ENCODE measurements at regions not wholly inside any gene's neighbourhood (a gene's known extent, or its start where the extent isn't known, plus 50 kb on each side); places are given as distances from the start of the nearest gene placed in this dataset.
A peak's percentile ranks its signal among the peaks of the same experiment; 100 is the strongest.
"Not testable (repeated sequence)": the region's sequence is repeated elsewhere in the genome, so short reads cannot be mapped to it uniquely, and the experiment has no call there.

DNA sequence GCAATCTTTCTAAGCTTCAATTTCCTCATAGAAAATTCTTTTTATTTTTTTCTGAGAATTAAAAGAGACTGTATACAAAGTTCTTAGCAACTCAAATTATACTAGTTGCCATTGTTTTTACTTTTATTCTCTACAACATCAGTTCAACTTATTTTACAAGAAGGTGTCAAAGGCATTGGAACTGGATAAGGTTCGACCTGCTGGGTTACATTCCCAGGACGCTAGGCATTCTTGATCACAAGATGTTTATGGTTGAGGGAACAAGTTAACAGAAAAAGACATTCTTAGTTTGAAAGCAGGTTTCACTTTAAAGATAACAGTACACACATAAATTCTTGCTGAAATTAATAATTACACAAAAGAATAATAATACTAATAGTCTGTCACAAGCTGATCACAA is 163.5 kb upstream of the SNX2 start:
- H3K9me3 ChIP-seq (ENCODE audit: low read depth): no peaks in the 10 kb centered on the region
- peaks cover 17% of the 10 kb centered on the region for H3K4me1 ChIP-seq (ENCODE audit: low read depth)
- TF ChIP-seq, protein P1, sequence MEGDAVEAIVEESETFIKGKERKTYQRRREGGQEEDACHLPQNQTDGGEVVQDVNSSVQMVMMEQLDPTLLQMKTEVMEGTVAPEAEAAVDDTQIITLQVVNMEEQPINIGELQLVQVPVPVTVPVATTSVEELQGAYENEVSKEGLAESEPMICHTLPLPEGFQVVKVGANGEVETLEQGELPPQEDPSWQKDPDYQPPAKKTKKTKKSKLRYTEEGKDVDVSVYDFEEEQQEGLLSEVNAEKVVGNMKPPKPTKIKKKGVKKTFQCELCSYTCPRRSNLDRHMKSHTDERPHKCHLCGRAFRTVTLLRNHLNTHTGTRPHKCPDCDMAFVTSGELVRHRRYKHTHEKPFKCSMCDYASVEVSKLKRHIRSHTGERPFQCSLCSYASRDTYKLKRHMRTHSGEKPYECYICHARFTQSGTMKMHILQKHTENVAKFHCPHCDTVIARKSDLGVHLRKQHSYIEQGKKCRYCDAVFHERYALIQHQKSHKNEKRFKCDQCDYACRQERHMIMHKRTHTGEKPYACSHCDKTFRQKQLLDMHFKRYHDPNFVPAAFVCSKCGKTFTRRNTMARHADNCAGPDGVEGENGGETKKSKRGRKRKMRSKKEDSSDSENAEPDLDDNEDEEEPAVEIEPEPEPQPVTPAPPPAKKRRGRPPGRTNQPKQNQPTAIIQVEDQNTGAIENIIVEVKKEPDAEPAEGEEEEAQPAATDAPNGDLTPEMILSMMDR (IDR thresholded peaks at IDR 0.05; ENCODE audit: low read depth, low read length): no peak
- H3K36me3 ChIP-seq: no peaks in the 10 kb centered on the region
- H3K27ac ChIP-seq: no peak overlapping the region
- H3K27me3 ChIP-seq: no peaks in the 10 kb centered on the region
- H3K4me3 ChIP-seq: no peak overlapping the region
- DNase-seq (ENCODE audit: low read depth in 1 of 2, low spot score in 1 of 2): no peak

GRCh38 chr5:122612901-122613300 is 162.0 kb upstream of the SNX2 start:
- peak in 1 of 2 donors; percentile 4 for DNase-seq (ENCODE audit: low read depth in 1 of 2, low spot score in 1 of 2)
- no peak overlapping the region for H3K4me3 ChIP-seq
- H3K27me3 ChIP-seq: no peaks in the 10 kb centered on the region
- peaks cover 17% of the 10 kb centered on the region for H3K4me1 ChIP-seq (ENCODE audit: low read depth)
- no peaks in the 10 kb centered on the region for H3K9me3 ChIP-seq (ENCODE audit: low read depth)
- no peaks in the 10 kb centered on the region for H3K36me3 ChIP-seq
- no peak overlapping the region for H3K27ac ChIP-seq
- TF ChIP-seq, protein P1 (IDR thresholded peaks at IDR 0.05; ENCODE audit: low read depth, low read length): no peak

DNA sequence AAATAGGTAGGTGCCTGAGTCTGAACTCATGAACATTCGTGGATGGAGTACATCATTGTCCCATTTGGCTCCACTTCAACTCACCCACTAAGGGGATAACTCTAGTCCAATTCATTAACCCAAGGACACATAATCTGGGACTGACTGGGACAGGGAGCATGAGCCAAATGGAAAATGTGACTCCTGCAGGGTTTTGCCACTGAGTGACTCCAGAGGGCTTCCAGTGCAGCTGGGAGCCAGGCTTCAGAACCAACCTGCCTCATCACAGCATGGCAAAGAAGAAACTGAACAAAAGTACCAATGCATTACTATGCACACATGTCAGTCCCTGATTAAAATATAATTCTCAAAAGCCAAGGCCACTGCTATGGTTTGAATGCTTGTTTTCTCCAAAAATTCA is 159.7 kb upstream of the SNX2 start:
- no peak overlapping the region for H3K4me3 ChIP-seq
- H3K27ac ChIP-seq: no peak overlapping the region
- H3K27me3 ChIP-seq: no peaks in the 10 kb centered on the region
- no peak for DNase-seq (ENCODE audit: low read depth in 1 of 2, low spot score in 1 of 2)
- H3K36me3 ChIP-seq: no peaks in the 10 kb centered on the region
- no peaks in the 10 kb centered on the region for H3K9me3 ChIP-seq (ENCODE audit: low read depth)
- TF ChIP-seq, protein P1 (IDR thresholded peaks at IDR 0.05; ENCODE audit: low read depth, low read length): no peak
- H3K4me1 ChIP-seq (ENCODE audit: low read depth): peaks cover 17% of the 10 kb centered on the region

- TF ChIP-seq, protein P1 (IDR thresholded peaks at IDR 0.05; ENCODE audit: low read depth, low read length): no peak
Measured at GRCh38 chr5:122615832-122616231, 159.0 kb upstream of the SNX2 start.

DNA sequence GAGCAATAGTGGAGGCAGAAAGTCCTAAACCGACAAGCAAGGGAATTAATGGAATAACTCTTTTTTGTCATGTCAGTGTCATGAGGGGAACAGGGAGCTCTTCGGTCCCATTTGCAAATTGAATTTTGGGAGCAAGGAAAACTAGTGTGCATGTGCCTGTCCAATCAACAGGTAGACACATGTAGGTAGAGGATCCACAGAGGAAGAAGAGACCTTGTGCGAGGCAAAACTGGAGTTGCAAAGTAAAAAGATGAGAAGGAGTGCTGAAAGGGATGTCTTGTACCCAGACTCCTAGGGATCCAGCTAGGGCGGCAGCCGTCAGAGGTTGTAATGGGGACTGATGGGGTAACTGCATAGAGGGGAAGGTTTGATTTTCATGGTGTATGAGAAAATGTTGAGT is 156.8 kb upstream of the SNX2 start:
- not testable (repeated sequence) for DNase-seq (ENCODE audit: low read depth in 1 of 2, low spot score in 1 of 2); H3K27ac ChIP-seq; H3K27me3 ChIP-seq; H3K4me3 ChIP-seq; H3K9me3 ChIP-seq (ENCODE audit: low read depth); H3K36me3 ChIP-seq
- H3K4me1 ChIP-seq (ENCODE audit: low read depth): peaks cover 12% of the 10 kb centered on the region

More at GRCh38 chr5:122615832-122616231, 159.0 kb upstream of the SNX2 start:
- no peak overlapping the region for H3K4me3 ChIP-seq
- peak in 1 of 2 donors; percentile 7 for DNase-seq (ENCODE audit: low read depth in 1 of 2, low spot score in 1 of 2)
- H3K27ac ChIP-seq: no peak overlapping the region
- peaks cover 17% of the 10 kb centered on the region for H3K4me1 ChIP-seq (ENCODE audit: low read depth)
- H3K36me3 ChIP-seq: no peaks in the 10 kb centered on the region
- H3K27me3 ChIP-seq: no peaks in the 10 kb centered on the region
- H3K9me3 ChIP-seq (ENCODE audit: low read depth): no peaks in the 10 kb centered on the region

DNA sequence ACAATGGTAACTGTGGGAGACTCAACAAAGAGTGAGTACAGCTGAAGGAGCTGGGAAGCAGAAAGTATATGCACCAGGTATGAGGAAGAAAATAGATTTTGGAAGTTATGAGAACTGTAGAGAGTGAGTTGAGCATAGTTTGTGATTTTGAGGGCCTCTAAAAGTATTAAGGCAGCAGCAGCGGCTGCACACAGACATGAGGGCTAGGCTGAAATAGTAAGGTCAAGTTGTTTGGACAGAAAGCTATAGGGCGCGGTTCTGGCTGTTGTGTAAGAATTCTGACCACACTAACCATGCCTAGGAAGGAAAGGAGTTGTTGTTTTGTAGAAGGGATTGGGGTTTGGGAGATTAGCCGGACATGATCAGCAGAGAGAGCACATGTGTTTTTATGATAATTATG is 154.1 kb upstream of the SNX2 start:
- not testable (repeated sequence) for DNase-seq (ENCODE audit: low read depth in 1 of 2, low spot score in 1 of 2)

DNA sequence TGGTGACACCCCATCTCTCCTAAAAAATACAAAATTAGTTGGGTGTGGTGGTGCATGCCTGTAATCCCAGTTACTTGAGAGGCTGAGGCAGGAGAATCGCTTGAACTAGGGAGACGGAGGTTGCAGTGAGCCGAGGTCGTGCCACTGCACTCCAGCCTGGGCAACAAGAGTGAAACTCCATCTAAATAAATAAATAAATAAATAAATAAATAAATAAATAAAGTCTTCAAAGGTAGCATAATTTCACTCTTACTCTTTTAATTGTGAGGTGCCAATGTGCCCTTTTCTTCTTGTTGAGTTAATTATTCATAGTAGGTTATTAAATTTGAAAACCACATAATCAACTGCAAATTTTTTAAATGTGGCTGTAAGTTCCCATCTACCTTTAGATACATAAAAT is 146.2 kb upstream of the SNX2 start:
- not testable (repeated sequence) for H3K4me1 ChIP-seq (ENCODE audit: low read depth); DNase-seq (ENCODE audit: low read depth in 1 of 2, low spot score in 1 of 2); H3K27me3 ChIP-seq; H3K4me3 ChIP-seq; H3K9me3 ChIP-seq (ENCODE audit: low read depth); H3K27ac ChIP-seq; H3K36me3 ChIP-seq

More for the DNA sequence above, 154.1 kb upstream of the SNX2 start:
- not testable (repeated sequence) for H3K36me3 ChIP-seq; H3K27ac ChIP-seq; H3K4me3 ChIP-seq; H3K27me3 ChIP-seq; H3K9me3 ChIP-seq (ENCODE audit: low read depth); H3K4me1 ChIP-seq (ENCODE audit: low read depth)

Data from cardiac muscle cell (in vitro differentiated cells and primary cell).